ENCODE measurements at regions not wholly inside any gene's neighbourhood (a gene's known extent, or its start where the extent isn't known, plus 50 kb on each side); places are given as distances from the start of the nearest gene placed in this dataset.

DNA sequence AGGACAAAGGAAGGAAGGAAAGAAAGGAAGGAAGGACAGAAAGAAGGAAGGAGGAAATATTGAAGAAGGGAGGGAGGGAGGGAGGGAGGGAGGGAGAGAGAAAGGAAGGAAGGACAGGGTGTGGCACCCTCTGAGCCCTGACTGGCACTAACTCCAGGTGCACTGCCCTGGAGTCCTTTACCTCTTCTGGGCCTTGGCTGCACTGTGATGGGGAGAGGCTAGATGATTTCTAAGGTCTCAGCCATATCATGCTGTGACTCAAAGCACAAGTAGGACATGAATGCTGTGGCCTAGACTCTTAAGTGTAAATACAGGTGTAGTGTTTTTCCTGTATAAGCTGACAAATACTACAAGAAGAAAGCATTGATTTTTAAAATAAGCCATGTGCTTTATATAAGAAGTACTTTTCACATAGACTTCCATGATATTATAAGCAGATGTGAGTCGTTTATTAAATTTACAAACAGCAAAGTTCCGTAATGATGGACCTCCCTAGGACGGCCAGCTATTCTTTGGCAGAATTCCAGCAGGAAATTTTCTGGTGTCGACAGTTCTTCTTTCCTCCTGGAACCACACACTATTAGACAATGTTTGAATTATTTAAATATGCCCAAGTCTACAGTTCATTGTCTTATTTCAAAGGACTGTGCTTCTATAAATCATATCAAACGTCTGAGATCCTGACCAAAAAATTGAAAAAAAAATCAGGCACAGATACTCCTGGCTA, 213.8 kb upstream of the C2CD4B start:
- no peak for DNase-seq

GRCh38 chr15:62380011-62380410, 214.9 kb upstream of the C2CD4B start:
- DNase-seq, result no peak

- DNase-seq, result no peak
Observed at GRCh38 chr15:62382046-62382445, 217.0 kb upstream of the C2CD4B start.

DNA sequence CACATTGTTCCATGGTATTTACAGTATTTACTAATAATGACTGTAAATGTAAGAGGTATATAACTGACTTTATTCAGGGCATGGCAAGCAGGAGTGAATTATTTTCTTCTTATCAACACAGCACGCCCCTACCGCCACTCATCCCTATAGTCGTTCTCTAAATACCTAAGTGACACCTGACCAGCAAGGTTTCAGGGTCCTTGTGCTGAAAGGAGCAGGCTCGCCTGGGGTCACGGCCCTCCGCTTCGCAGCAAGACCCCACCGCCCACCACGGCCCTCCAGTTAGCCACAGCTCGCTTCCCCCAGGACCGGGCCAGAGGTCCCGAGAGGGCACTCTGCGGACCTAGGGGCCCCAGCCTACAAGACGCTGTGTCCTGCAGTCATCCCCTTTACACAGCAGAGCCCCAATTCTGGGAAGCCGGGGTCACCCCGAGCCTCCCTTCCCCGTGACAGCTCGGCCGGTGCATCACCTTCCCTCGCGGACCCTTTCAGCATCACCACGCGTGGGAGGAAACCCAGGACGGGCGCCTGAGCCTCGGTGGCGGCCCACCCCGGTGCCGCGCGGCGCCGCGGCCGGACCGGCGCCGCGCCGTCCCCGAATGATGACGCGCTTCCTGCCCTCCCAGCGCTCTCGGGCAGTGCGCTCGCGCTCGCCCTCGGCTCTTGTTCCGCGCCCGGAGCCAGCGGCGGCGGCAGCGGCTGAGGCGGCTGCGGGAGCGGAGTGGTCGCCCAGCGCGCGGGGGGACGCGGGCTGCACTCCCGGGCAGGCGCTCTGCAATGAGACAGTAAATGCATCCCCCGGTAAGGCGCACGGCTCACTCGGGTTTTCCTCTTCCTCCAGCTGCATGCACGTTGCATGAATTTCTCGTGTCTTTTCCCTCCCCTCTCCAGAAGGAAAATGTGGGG, 225.1 kb upstream of the C2CD4B start, which contains the start of gene TLN2:
TSS of gene TLN2 (plus strand) at position 666 of the 906 bp plus-strand sequence.
- DNase-seq, result peak; percentile 56 to 57

DNA sequence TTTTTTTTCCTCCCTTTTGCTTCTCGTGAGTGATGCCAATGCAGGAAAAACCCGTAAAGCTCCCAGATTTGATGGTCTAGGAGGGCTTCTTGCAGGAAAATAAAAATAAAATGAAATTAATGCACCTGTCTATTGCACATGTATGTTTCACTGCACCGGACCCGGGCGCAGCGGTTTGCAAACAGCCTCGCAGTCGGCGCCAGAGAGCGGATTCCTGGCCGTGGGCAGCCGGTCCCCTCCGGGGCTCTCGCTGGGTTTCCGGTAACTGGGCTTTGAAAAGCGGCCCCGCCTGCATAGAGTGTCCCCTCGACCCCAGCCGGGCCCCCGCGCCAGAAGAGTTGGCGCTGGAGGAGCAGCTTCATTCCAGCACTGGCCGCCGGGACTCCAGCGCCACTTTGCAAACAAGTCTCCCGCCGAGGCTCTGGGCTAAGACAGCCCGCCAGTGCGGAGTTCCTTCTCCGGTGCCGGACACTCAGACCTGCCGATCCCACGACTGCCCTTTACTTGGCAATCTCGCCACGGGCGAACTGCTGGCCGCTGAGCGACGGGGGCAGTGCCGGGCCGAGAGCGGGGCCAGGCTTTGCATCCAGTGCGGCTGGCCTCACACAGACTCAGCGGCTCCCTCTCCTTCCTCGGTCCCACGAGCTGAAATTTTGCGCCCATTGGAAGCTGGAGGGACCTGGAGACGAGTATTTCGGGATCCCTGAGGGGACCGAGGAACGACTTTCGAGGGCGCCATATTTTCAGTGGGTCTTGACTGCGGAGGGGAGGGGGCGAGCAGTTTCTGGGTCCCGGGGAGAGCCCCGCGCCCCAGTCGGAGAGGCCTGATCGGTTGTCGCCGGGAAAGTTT, 225.9 kb upstream of the C2CD4B start:
- peak in 1 of 2 donors; percentile 14 for DNase-seq

- DNase-seq, result peak in 1 of 2 donors; percentile 5
Observed at GRCh38 chr15:62391641-62392262, 226.7 kb upstream of the C2CD4B start.

DNA sequence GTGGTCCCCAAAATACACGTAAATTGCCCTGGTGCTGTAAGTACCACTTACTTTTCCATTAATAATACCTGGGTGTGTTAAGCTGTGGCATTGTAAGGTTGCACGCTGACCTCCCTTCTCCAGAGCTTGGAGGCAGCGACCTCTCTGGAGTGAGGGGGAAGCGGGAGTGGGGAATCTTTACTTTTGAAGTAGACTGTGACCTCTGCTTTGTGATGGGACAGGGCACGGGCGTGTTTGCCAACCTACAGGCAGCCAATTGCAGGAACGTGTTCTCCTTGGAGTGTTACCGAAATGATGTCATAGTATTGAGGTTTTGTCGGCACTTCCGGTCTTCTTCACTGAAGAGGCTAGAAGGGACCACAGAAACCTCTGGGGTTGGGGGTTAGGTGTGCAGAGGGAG, 227.3 kb upstream of the C2CD4B start:
- DNase-seq, result peak in 1 of 2 donors; percentile 4

GRCh38 chr15:62393196-62393595, 228.1 kb upstream of the C2CD4B start:
- DNase-seq, result no peak

DNA sequence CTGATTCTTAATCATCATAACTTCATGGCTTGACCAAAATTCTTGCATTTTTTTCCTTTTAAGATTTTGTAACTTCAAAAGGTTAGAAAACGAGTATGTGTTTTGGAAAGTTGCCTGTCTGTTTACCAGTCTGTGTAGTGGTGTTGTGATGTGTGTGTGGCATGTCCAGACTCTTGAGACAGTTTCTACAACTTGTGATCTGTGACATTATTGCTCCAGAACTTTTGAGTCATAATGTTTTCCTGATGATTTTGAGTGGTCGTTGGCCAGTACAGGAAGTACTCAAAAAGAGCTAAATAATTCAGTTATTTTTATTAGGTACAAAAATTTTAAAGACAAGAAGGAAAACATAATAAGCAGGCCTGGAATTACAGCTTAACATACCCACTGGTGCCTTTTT, 229.0 kb upstream of the C2CD4B start:
- DNase-seq, result no peak

- no peak for DNase-seq
Observed at GRCh38 chr15:62400778-62401177, 235.7 kb upstream of the C2CD4B start.

DNA sequence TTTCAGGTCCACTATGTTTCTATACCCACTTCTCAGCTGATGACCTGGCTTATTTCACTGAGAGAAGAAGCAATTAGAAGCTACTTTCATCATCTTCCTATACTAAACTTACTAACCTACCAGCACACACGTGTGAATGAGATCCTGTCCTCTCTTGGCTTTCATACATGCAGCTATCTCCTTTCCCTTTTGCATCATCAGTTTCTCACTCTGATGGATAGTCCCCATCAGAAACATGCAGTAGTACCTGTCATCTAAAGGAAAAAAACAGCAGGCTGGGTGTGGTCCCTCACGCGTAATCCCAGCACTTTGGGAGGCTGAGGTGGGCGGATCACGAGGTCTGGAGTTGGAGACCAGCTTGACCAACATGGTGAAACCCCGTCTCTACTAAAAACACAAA, 237.6 kb upstream of the C2CD4B start:
- DNase-seq, result no peak

- no peak for DNase-seq
Observed at GRCh38 chr15:62403164-62403809, 238.2 kb upstream of the C2CD4B start.

GRCh38 chr15:62404194-62404985, 239.3 kb upstream of the C2CD4B start:
- no peak for DNase-seq

- no peak for DNase-seq
Observed at GRCh38 chr15:62406305-62406891, 241.3 kb upstream of the C2CD4B start.

DNA sequence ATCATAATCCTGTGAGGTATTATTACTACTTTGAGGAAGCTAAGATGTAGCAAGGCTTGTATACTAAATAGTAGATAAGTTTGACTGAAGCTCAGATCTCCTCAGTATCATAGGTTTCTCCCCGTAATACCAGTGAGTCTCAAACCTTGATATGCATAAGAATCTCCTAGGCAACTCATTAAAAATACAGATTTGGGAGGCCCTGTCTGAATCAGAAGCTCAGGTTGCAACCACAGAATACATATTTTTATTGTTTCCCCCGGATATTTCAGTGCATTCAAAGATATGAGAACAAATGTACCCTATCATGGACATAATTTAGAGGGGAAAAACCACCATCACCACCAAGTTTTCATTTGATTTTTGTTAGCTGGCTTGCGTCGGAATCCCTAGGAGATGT, 242.1 kb upstream of the C2CD4B start:
- DNase-seq, result no peak

DNA sequence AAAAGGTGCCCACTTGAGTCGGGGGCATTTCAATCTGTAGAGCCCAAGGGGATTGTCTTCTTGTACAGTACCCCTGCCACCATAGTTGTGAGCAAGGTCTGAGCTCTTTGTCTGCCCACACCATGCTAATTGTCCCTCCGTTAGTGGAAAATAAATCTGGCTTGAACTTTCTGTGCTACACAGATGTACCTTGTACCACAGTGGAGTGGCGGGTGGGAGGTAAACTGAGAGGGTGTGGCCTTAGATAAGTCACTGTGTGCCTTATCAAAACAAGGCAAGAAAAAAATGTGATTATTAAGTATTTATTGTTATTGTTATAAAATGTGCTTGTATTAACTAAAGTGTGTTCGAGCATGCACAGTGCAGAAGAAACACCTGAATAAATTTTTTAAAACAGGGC, 242.9 kb upstream of the C2CD4B start:
- no peak for DNase-seq

- no peak for DNase-seq
Observed at GRCh38 chr15:62409466-62409865, 244.4 kb upstream of the C2CD4B start.

- DNase-seq, result no peak
Observed at GRCh38 chr15:62412686-62413085, 247.6 kb upstream of the C2CD4B start.

- no peak for DNase-seq
Observed at GRCh38 chr15:62413153-62413552, 248.1 kb upstream of the C2CD4B start.

DNA sequence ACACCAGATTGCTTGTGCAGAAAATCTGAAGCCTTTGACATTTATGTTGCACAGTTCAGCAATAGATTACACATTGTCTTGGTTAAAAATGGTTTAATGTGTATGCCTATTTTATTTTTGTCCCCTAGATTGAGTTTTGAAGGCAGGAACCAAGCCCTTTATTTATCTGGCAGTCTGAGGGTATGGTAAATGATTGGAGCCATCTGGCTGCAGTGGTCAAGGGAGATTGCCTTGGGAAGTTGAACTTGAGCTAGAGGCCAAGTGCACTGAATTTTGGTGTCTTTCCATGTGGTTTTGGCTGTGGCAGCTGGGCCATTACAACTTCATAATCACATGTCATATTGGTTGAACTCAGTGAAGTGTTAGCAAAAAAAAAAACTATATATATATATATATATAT, 248.7 kb upstream of the C2CD4B start:
- no peak for DNase-seq

GRCh38 chr15:62415498-62415897, 250.4 kb upstream of the C2CD4B start:
- DNase-seq, result no peak
